A673 (cell line): ENCODE measurements at regions not wholly inside any gene's neighbourhood (a gene's known extent, or its start where the extent isn't known, plus 50 kb on each side); places are given as distances from the start of the nearest gene placed in this dataset.

ENCODE experiments used
- EZH2 ChIP-seq: fragments of 200-600 bp; sonication (generic); IDR thresholded peaks from 2 replicates; pipeline ENCODE4 v1.6.1; 2017; ENCODE audit warnings: borderline replicate concordance, low read depth, mild to moderate bottlenecking, mixed read lengths, antibody characterized with exemption, low read length; ENCODE audit not compliant: poor library complexity, severe bottlenecking
- TF ChIP-seq, protein P1 (sequence below): fragments of 300-800, 200-600 bp; sonication (generic); conservative IDR thresholded peaks from 2 replicates; pipeline ENCODE4 v1.5.1; 2017; ENCODE audit warnings: low read depth, mild to moderate bottlenecking, antibody characterized with exemption, low read length, moderate library complexity, mixed read lengths

- TF ChIP-seq, protein P1, sequence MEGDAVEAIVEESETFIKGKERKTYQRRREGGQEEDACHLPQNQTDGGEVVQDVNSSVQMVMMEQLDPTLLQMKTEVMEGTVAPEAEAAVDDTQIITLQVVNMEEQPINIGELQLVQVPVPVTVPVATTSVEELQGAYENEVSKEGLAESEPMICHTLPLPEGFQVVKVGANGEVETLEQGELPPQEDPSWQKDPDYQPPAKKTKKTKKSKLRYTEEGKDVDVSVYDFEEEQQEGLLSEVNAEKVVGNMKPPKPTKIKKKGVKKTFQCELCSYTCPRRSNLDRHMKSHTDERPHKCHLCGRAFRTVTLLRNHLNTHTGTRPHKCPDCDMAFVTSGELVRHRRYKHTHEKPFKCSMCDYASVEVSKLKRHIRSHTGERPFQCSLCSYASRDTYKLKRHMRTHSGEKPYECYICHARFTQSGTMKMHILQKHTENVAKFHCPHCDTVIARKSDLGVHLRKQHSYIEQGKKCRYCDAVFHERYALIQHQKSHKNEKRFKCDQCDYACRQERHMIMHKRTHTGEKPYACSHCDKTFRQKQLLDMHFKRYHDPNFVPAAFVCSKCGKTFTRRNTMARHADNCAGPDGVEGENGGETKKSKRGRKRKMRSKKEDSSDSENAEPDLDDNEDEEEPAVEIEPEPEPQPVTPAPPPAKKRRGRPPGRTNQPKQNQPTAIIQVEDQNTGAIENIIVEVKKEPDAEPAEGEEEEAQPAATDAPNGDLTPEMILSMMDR, result no peak
- no peak for TF ChIP-seq EZH2
These were observed 75.9 kb downstream of the DISP1 start for GRCh38 chr1:222890716-222891115.
